ENCODE measurements at regions not wholly inside any gene's neighbourhood (a gene's known extent, or its start where the extent isn't known, plus 50 kb on each side); places are given as distances from the start of the nearest gene placed in this dataset.

DNA sequence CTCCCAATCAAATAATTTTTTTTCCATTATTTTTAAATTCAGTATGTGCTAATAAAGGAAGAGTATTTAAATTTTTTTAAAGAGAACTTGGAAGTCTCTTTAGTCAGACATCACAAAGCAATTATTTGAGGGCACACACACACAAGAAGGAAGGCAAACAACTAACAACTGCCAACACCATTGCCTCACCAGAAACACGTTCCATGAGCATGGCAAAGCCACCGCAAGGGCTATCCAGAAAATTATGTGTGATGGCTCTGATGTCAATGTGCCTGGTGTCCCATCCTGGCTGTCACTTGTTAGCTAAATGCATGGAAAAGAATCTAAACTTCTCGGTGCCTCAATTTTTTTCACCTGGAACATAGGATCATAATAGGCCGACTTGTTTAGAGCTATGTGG, 262.9 kb downstream of the SEC16B start:
- Histone ChIP-seq H3K36me3 (ENCODE audit: control insufficient read depth in 1 of 2, insufficient read depth in 2 of 2, low read length in 2 of 2) (no peaks in the 10 kb centered on the region), H3K4me2 (ENCODE audit: low read length) (no peak overlapping the region), H2BK5ac (ENCODE audit: low read depth, low read length, poor library complexity) (no peak overlapping the region), H3K14ac (ENCODE audit: low read length) (no peak overlapping the region), H3K79me2 (ENCODE audit: control insufficient read depth, insufficient read depth, low read length, poor library complexity) (no peaks in the 10 kb centered on the region), H3K23ac (ENCODE audit: low read length) (no peak overlapping the region), H3K4ac (ENCODE audit: low read depth, low read length) (no peak overlapping the region), H4K12ac (ENCODE audit: low read depth, low read length) (no peak overlapping the region), H3K27ac (ENCODE audit: low read depth, low read length) (no peak overlapping the region), H3K18ac (ENCODE audit: low read length) (no peak overlapping the region), H2AFZ (ENCODE audit: insufficient read depth, low read length, poor library complexity) (no peak overlapping the region), H4K91ac (ENCODE audit: low read depth, low read length) (no peak overlapping the region), H3K4me1 (ENCODE audit: control insufficient read depth in 1 of 2, insufficient read depth in 2 of 2, low read length in 2 of 2) (peaks cover 0 to 6% of the 10 kb centered on the region in 2 experiments), H4K8ac (ENCODE audit: low read depth, low read length) (no peak overlapping the region), H3K27me3 (ENCODE audit: insufficient read depth, low read length) (no peaks in the 10 kb centered on the region), H2BK120ac (ENCODE audit: insufficient read depth, low read length, poor library complexity) (no peak overlapping the region), H3K4me3 (ENCODE audit: low read depth, low read length) (no peak overlapping the region), H3K79me1 (ENCODE audit: low read length) (no peaks in the 10 kb centered on the region), H3K9ac (ENCODE audit: low read length) (no peak overlapping the region), H3K9me3 (ENCODE audit: insufficient read depth, low read depth, low read length) (no peaks in the 10 kb centered on the region), H2BK12ac (ENCODE audit: low read length) (no peak overlapping the region), H2AK5ac (ENCODE audit: low read length) (no peak overlapping the region)
- no CpG with 5 or more reads among the region's 4 CpGs for WGBS (ENCODE audit: extremely low coverage, insufficient coverage, insufficient read length)
- no peak for DNase-seq

DNA sequence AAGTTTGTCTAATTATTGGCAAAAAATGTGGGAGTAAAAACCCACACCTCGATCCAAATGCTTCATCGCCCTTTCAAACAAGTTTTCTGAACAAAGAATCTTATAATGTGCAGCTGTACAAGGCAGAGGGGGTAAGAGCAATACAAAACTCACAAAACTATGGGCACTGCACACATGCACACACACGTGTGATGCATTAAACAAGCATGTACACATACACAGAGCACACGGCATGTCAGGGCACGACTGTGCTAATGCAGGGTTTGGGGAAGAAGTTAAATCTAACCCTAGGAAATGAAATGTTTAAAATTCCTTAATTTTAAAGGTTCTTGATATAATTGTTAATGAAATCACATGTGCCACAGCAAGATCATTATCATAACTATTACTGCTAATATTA, 264.0 kb downstream of the SEC16B start:
- no peak overlapping the region for H3K18ac ChIP-seq (ENCODE audit: low read length)
- H3K4me3 ChIP-seq (ENCODE audit: low read depth, low read length): no peak overlapping the region
- no peak for DNase-seq
- H2AFZ ChIP-seq (ENCODE audit: insufficient read depth, low read length, poor library complexity): no peak overlapping the region
- no peak overlapping the region for H3K14ac ChIP-seq (ENCODE audit: low read length)
- H2BK5ac ChIP-seq (ENCODE audit: low read depth, low read length, poor library complexity): no peak overlapping the region
- no peak overlapping the region for H2AK5ac ChIP-seq (ENCODE audit: low read length)
- no peak overlapping the region for H3K27ac ChIP-seq (ENCODE audit: low read depth, low read length)
- H3K36me3 ChIP-seq (ENCODE audit: control insufficient read depth in 1 of 2, insufficient read depth in 2 of 2, low read length in 2 of 2): no peaks in the 10 kb centered on the region
- H3K4me1 ChIP-seq (ENCODE audit: control insufficient read depth in 1 of 2, insufficient read depth in 2 of 2, low read length in 2 of 2): peaks cover 0 to 6% of the 10 kb centered on the region in 2 experiments
- H3K23ac ChIP-seq (ENCODE audit: low read length): no peak overlapping the region
- no peak overlapping the region for H4K12ac ChIP-seq (ENCODE audit: low read depth, low read length)
- H3K27me3 ChIP-seq (ENCODE audit: insufficient read depth, low read length): no peaks in the 10 kb centered on the region
- H2BK12ac ChIP-seq (ENCODE audit: low read length): no peak overlapping the region
- no peak overlapping the region for H4K8ac ChIP-seq (ENCODE audit: low read depth, low read length)
- no peak overlapping the region for H4K91ac ChIP-seq (ENCODE audit: low read depth, low read length)
- H3K79me1 ChIP-seq (ENCODE audit: low read length): no peaks in the 10 kb centered on the region
- no peak overlapping the region for H3K4me2 ChIP-seq (ENCODE audit: low read length)
- no peaks in the 10 kb centered on the region for H3K9me3 ChIP-seq (ENCODE audit: insufficient read depth, low read depth, low read length)
- no peak overlapping the region for H3K9ac ChIP-seq (ENCODE audit: low read length)
- no peak overlapping the region for H2BK120ac ChIP-seq (ENCODE audit: insufficient read depth, low read length, poor library complexity)
- no CpG with 5 or more reads among the region's 5 CpGs for WGBS (ENCODE audit: extremely low coverage, insufficient coverage, insufficient read length)
- no peaks in the 10 kb centered on the region for H3K79me2 ChIP-seq (ENCODE audit: control insufficient read depth, insufficient read depth, low read length, poor library complexity)
- H3K4ac ChIP-seq (ENCODE audit: low read depth, low read length): no peak overlapping the region

DNA sequence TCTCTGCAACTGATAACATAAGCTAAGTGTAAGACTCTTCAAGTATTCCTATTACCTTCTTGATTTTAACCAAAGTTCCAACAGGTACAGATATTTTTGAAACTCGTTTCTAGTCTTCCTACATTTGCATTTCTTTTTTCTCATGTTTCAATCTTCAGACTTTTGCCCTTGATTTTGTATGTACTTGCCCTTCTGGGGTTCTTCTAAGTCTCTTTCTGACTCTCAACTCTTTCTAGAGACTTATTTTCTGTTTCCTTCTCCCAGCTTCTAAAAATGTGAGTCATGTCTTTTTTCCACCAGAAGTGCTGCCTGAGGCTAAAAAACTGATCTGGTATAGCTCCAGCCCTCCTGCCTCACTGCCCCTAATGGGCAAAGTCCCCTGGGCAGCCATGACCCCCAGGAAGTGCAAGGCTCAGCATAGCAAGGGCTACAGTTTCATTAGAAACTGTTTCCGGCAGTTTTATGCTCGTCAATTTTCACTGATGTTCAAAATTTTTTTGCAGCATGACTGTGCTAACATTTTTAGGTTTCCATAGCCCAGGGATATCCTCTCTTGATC, 265.9 kb downstream of the SEC16B start:
- no peak overlapping the region for H4K91ac ChIP-seq (ENCODE audit: low read depth, low read length)
- H3K18ac ChIP-seq (ENCODE audit: low read length): no peak overlapping the region
- H2BK12ac ChIP-seq (ENCODE audit: low read length): no peak overlapping the region
- no peak overlapping the region for H3K27ac ChIP-seq (ENCODE audit: low read depth, low read length)
- no peak overlapping the region for H4K8ac ChIP-seq (ENCODE audit: low read depth, low read length)
- no peak overlapping the region for H3K9ac ChIP-seq (ENCODE audit: low read length)
- H3K79me2 ChIP-seq (ENCODE audit: control insufficient read depth, insufficient read depth, low read length, poor library complexity): no peaks in the 10 kb centered on the region
- peak in 1 of 2 donors; percentile 8 for DNase-seq
- WGBS (ENCODE audit: extremely low coverage, insufficient coverage, insufficient read length): no CpG with 5 or more reads among the region's 3 CpGs
- no peak overlapping the region for H3K23ac ChIP-seq (ENCODE audit: low read length)
- no peak overlapping the region for H3K4me2 ChIP-seq (ENCODE audit: low read length)
- H2AK5ac ChIP-seq (ENCODE audit: low read length): no peak overlapping the region
- no peak overlapping the region for H4K12ac ChIP-seq (ENCODE audit: low read depth, low read length)
- peaks cover 0 to 6% of the 10 kb centered on the region in 2 experiments for H3K4me1 ChIP-seq (ENCODE audit: control insufficient read depth in 1 of 2, insufficient read depth in 2 of 2, low read length in 2 of 2)
- no peaks in the 10 kb centered on the region for H3K9me3 ChIP-seq (ENCODE audit: insufficient read depth, low read depth, low read length)
- H2BK5ac ChIP-seq (ENCODE audit: low read depth, low read length, poor library complexity): no peak overlapping the region
- no peaks in the 10 kb centered on the region for H3K36me3 ChIP-seq (ENCODE audit: control insufficient read depth in 1 of 2, insufficient read depth in 2 of 2, low read length in 2 of 2)
- H3K79me1 ChIP-seq (ENCODE audit: low read length): no peaks in the 10 kb centered on the region
- no peak overlapping the region for H3K4ac ChIP-seq (ENCODE audit: low read depth, low read length)
- no peak overlapping the region for H2AFZ ChIP-seq (ENCODE audit: insufficient read depth, low read length, poor library complexity)
- no peak overlapping the region for H3K4me3 ChIP-seq (ENCODE audit: low read depth, low read length)
- H2BK120ac ChIP-seq (ENCODE audit: insufficient read depth, low read length, poor library complexity): no peak overlapping the region
- H3K27me3 ChIP-seq (ENCODE audit: insufficient read depth, low read length): no peaks in the 10 kb centered on the region
- no peak overlapping the region for H3K14ac ChIP-seq (ENCODE audit: low read length)

DNA sequence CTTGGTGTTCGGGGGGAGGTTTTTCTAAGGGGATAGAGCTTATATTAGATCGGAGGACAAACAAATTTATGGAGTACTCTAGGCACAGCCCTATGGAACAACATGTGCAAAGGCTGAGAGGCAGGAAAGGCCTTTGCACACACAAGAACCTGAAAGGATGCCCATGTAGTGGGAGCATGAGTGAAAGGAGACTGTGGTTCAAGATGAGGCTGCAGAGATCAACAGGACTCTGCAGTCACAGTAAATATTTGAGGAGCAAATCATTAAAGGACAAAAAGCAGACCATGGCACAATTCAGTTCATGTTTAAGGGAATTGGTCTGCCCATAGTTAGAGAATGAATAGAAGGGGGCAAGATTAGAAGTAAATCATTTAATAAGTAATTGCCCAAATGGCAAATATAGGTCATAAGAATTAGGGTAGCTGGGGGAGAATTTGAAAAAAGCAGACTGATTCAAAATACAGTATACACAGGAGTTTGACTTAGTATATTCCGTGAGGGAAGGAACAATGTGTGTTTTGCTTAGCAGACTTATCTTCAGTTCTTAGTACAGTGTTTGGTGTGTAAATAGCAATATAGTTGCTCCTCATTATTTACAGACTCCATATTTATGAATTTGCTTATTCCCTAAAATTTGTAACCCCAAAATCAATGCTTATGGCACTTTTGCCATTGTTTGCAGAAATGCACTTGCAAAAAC, 268.1 kb downstream of the SEC16B start:
- no CpG with 5 or more reads among the region's 3 CpGs for WGBS (ENCODE audit: extremely low coverage, insufficient coverage, insufficient read length)
- Histone ChIP-seq H4K91ac (ENCODE audit: low read depth, low read length) (no peak overlapping the region), H3K36me3 (ENCODE audit: control insufficient read depth in 1 of 2, insufficient read depth in 2 of 2, low read length in 2 of 2) (no peaks in the 10 kb centered on the region), H3K9me3 (ENCODE audit: insufficient read depth, low read depth, low read length) (no peaks in the 10 kb centered on the region), H3K23ac (ENCODE audit: low read length) (no peak overlapping the region), H3K4me2 (ENCODE audit: low read length) (no peak overlapping the region), H2BK12ac (ENCODE audit: low read length) (no peak overlapping the region), H3K79me1 (ENCODE audit: low read length) (no peaks in the 10 kb centered on the region), H3K14ac (ENCODE audit: low read length) (no peak overlapping the region), H4K12ac (ENCODE audit: low read depth, low read length) (no peak overlapping the region), H4K8ac (ENCODE audit: low read depth, low read length) (no peak overlapping the region), H2BK120ac (ENCODE audit: insufficient read depth, low read length, poor library complexity) (no peak overlapping the region), H3K4me1 (ENCODE audit: control insufficient read depth in 1 of 2, insufficient read depth in 2 of 2, low read length in 2 of 2) (peaks cover 0 to 6% of the 10 kb centered on the region in 2 experiments), H2AK5ac (ENCODE audit: low read length) (no peak overlapping the region), H3K27ac (ENCODE audit: low read depth, low read length) (no peak overlapping the region), H2AFZ (ENCODE audit: insufficient read depth, low read length, poor library complexity) (no peak overlapping the region), H3K9ac (ENCODE audit: low read length) (no peak overlapping the region), H3K27me3 (ENCODE audit: insufficient read depth, low read length) (no peaks in the 10 kb centered on the region), H3K4ac (ENCODE audit: low read depth, low read length) (no peak overlapping the region), H3K18ac (ENCODE audit: low read length) (no peak overlapping the region), H2BK5ac (ENCODE audit: low read depth, low read length, poor library complexity) (no peak overlapping the region), H3K4me3 (ENCODE audit: low read depth, low read length) (no peak overlapping the region), H3K79me2 (ENCODE audit: control insufficient read depth, insufficient read depth, low read length, poor library complexity) (no peaks in the 10 kb centered on the region)
- no peak for DNase-seq
